IMR-90 (cell line): ENCODE measurements at regions not wholly inside any gene's neighbourhood (a gene's known extent, or its start where the extent isn't known, plus 50 kb on each side); places are given as distances from the start of the nearest gene placed in this dataset.

ENCODE experiments used
- ATAC-seq: fragments of 200-7000 bp; cut with Tn5 transposase; 2 replicates; pipeline ENCODE4 v1.9.1; 2020; ENCODE audit warnings: low read depth, mild to moderate bottlenecking, moderate library complexity
- BruUV-seq: library from RNA; stranded (reverse); fragments of 400-500 nt; replicated peaks from 2 replicates; lab custom pipeline; 2021; lab: Mats Ljungman, UMichigan
- CTCF ChIA-PET: fragments of 300-600 bp; formaldehyde crosslinking; extraction: SDS; loops from one replicate; lab custom pipeline; 2021; ENCODE audit warnings: antibody characterized with exemption; lab: Yijun Ruan, JAX
- POLR2A ChIA-PET: fragments of 300-600 bp; sonication (Branson Sonifier 250); formaldehyde crosslinking; loops from one replicate; lab custom pipeline; 2022; ENCODE audit warnings: antibody characterized with exemption; ENCODE audit not compliant: unreplicated experiment; lab: Charles Lee
- DNase-seq: peaks from one replicate; pipeline ENCODE4 v3.0.0; 2013
- H2AFZ ChIP-seq: replicated peaks from 2 replicates; pipeline ENCODE3; 2013; ENCODE audit warnings: low read length, mild to moderate bottlenecking; ENCODE audit not compliant: poor library complexity
- H2AK5ac ChIP-seq: 2 replicates; pipeline ENCODE4 v1.6.1; 2013; ENCODE audit warnings: low read depth, low read length, inconsistent platforms
- H2AK9ac ChIP-seq: replicated peaks from 2 replicates; pipeline ENCODE3; 2013; ENCODE audit warnings: mild to moderate bottlenecking, low read depth, low read length, moderate library complexity; ENCODE audit not compliant: poor library complexity
- H2BK120ac ChIP-seq: 2 replicates; pipeline ENCODE4 v1.6.1; 2013; ENCODE audit warnings: low read depth, low read length, inconsistent platforms
- H2BK15ac ChIP-seq: 3 replicates; pipeline ENCODE4 v1.6.1; 2013; ENCODE audit warnings: low read depth, low read length, inconsistent platforms
- H2BK20ac ChIP-seq: 2 replicates; pipeline ENCODE4 v1.6.1; 2013; ENCODE audit warnings: low read depth, mild to moderate bottlenecking, inconsistent platforms, low read length, moderate library complexity
- H2BK5ac ChIP-seq: 2 replicates; pipeline ENCODE4 v1.6.1; 2013; ENCODE audit warnings: mild to moderate bottlenecking, low read depth, low read length, inconsistent platforms; ENCODE audit not compliant: poor library complexity, severe bottlenecking
- H3K14ac ChIP-seq: replicated peaks from 2 replicates; pipeline ENCODE4 v1.6.1; 2013; ENCODE audit warnings: low read depth, low read length, inconsistent platforms
- H3K18ac ChIP-seq: 2 replicates; pipeline ENCODE4 v1.6.1; 2013; ENCODE audit warnings: low read depth, low read length, control low read depth
- H3K23ac ChIP-seq: 2 replicates; pipeline ENCODE4 v1.6.1; 2013; ENCODE audit warnings: low read depth, low read length, inconsistent platforms
- H3K27ac ChIP-seq: 2 replicates; pipeline ENCODE4 v1.5.1; 2013; ENCODE audit warnings: mild to moderate bottlenecking, control low read depth, low read length; ENCODE audit not compliant: insufficient read depth
- H3K27me3 ChIP-seq: 2 replicates; pipeline ENCODE4 v1.6.1; 2013; ENCODE audit warnings: low read length; ENCODE audit not compliant: control insufficient read depth, insufficient read depth
- H3K36me3 ChIP-seq: 2 replicates; pipeline ENCODE4 v1.6.1; 2013; ENCODE audit warnings: low read length, mixed read lengths; ENCODE audit not compliant: control insufficient read depth, insufficient read depth
- H3K4ac ChIP-seq: 2 replicates; pipeline ENCODE4 v1.6.1; 2013; ENCODE audit warnings: low read depth, low read length, inconsistent platforms
- H3K4me1 ChIP-seq: 2 replicates; pipeline ENCODE4 v1.6.1; 2013; ENCODE audit warnings: low read length, mixed read lengths; ENCODE audit not compliant: control insufficient read depth, insufficient read depth
- H3K4me2 ChIP-seq: 2 replicates; pipeline ENCODE4 v1.6.1; 2013; ENCODE audit warnings: low read depth, mild to moderate bottlenecking, control low read depth, low read length, moderate library complexity
- H3K4me3 ChIP-seq: 2 replicates; pipeline ENCODE4 v1.5.1; 2013; ENCODE audit warnings: low read depth, mild to moderate bottlenecking, control low read depth, low read length, moderate library complexity; ENCODE audit not compliant: insufficient read depth
- H3K56ac ChIP-seq: 2 replicates; pipeline ENCODE4 v1.6.1; 2013; ENCODE audit warnings: low read length, inconsistent platforms; ENCODE audit not compliant: insufficient read depth; ENCODE audit errors: extremely low read depth
- H3K79me1 ChIP-seq, 2 experiments: 2 replicates each; pipeline ENCODE4 v1.6.1; 2013; ENCODE audit warnings: low read length in 2 of 2, inconsistent platforms in 1 of 2, low read depth in 1 of 2
- H3K9ac ChIP-seq: 2 replicates; pipeline ENCODE4 v1.6.1; 2013; ENCODE audit warnings: low read depth, low read length, control low read depth
- H3K9me1 ChIP-seq: 2 replicates; pipeline ENCODE4 v1.6.1; 2013; ENCODE audit warnings: low read length, inconsistent platforms; ENCODE audit not compliant: insufficient read depth
- H3K9me3 ChIP-seq: 2 replicates; pipeline ENCODE4 v1.6.1; 2013; ENCODE audit warnings: low read length; ENCODE audit not compliant: control insufficient read depth, insufficient read depth
- H4K20me1 ChIP-seq: 2 replicates; pipeline ENCODE4 v1.6.1; 2013; ENCODE audit warnings: low read length, inconsistent platforms; ENCODE audit not compliant: insufficient read depth
- H4K5ac ChIP-seq: 2 replicates; pipeline ENCODE4 v1.6.1; 2013; ENCODE audit warnings: mild to moderate bottlenecking, low read depth, low read length, control low read depth
- H4K8ac ChIP-seq, 2 experiments: 2 replicates each; pipeline ENCODE4 v1.6.1; 2013; ENCODE audit warnings: low read depth in 2 of 2, low read length in 2 of 2, control low read depth in 1 of 2, inconsistent platforms in 1 of 2
- H4K91ac ChIP-seq: 2 replicates; pipeline ENCODE4 v1.6.1; 2013; ENCODE audit warnings: low read depth, low read length, inconsistent platforms; ENCODE audit not compliant: insufficient read depth
- BHLHE40 ChIP-seq: fragments of 150-350 bp; IDR thresholded peaks from 2 replicates; pipeline ENCODE4 v1.6.1; 2016; ENCODE audit warnings: mild to moderate bottlenecking, low read depth, low read length
- CEBPB ChIP-seq: IDR thresholded peaks from 2 replicates; pipeline ENCODE4 v1.6.1; 2012; ENCODE audit warnings: low read depth, low read length, improper control_type of control experiment
- CTCF ChIP-seq: conservative IDR thresholded peaks from 2 replicates; pipeline ENCODE4 v1.5.1; 2012; ENCODE audit warnings: mild to moderate bottlenecking, low read depth, low read length, improper control_type of control experiment
- ELK1 ChIP-seq: fragments of 150-350 bp; IDR thresholded peaks from 2 replicates; pipeline ENCODE4 v1.6.1; 2016; ENCODE audit warnings: low read depth, mild to moderate bottlenecking, low read length, moderate library complexity, borderline replicate concordance
- FOS ChIP-seq: fragments of 150-350 bp; IDR thresholded peaks from 2 replicates; pipeline ENCODE4 v1.6.1; 2016; ENCODE audit warnings: low read depth, low read length
- MAZ ChIP-seq: IDR thresholded peaks from 2 replicates; pipeline ENCODE4 v1.6.1; 2012; ENCODE audit warnings: low read depth, mild to moderate bottlenecking, low read length, improper control_type of control experiment, moderate library complexity, borderline replicate concordance
- NFE2L2 ChIP-seq: fragments of 150-350 bp; IDR thresholded peaks from 2 replicates; pipeline ENCODE4 v1.6.1; 2016; ENCODE audit warnings: low read depth, mild to moderate bottlenecking, low read length
- POLR2A ChIP-seq: IDR thresholded peaks from 2 replicates; pipeline ENCODE4 v1.6.1; 2012; ENCODE audit warnings: mild to moderate bottlenecking, low read depth, low read length
- RAD21 ChIP-seq: IDR thresholded peaks from 2 replicates; pipeline ENCODE4 v1.6.1; 2012; ENCODE audit warnings: low read length, improper control_type of control experiment
- RCOR1 ChIP-seq: IDR thresholded peaks from 2 replicates; pipeline ENCODE4 v1.6.1; 2012; ENCODE audit warnings: mild to moderate bottlenecking, low read length, improper control_type of control experiment; ENCODE audit not compliant: insufficient replicate concordance
- WGBS, 2 experiments: methylation state at CpG; one replicate each; pipeline versions ENCODE4 v1.1.5 to v1.1.7; 2013; ENCODE audit warnings: missing lambda C conversion rate in 2 of 2; ENCODE audit not compliant: insufficient read length in 1 of 2; ENCODE audit errors: extremely low coverage in 2 of 2; 5-methylcytosine and 5-hydroxymethylcytosine counted together
- dilution Hi-C: fragments of 300-500 bp; cut with HindIII; formaldehyde crosslinking; loops from one replicate; pipeline ENCODE4 v1.14.3; 2018; ENCODE audit warnings: low sequenced_read_pairs; ENCODE audit not compliant: unreplicated experiment
- in situ Hi-C: fragments of 300-500 bp; cut with MboI; formaldehyde crosslinking; loops from 3 replicates; pipeline ENCODE4 v1.14.3; 2019; ENCODE audit warnings: low sequenced_read_pairs, inconsistent platforms, mixed read lengths
- intact Hi-C: fragments of 100-400 bp; cut with micrococcal nuclease; formaldehyde crosslinking; loops from 2 replicates; pipeline ENCODE4 v1.10.0; 2022

GRCh38 chr5:68747521-68747920 is 346.3 kb upstream of the SLC30A5 start:
- Histone ChIP-seq H4K5ac (no peak overlapping the region), H3K56ac (no peak overlapping the region), H3K4ac (no peak overlapping the region), H3K18ac (no peak overlapping the region), H2AFZ (no peak overlapping the region), H3K4me2 (no peak overlapping the region), H2AK5ac (no peak overlapping the region), H3K27ac (no peak overlapping the region), H3K27me3 (no peaks in the 10 kb centered on the region; the same call in 1 of the 2 replicates), H3K4me1 (no peaks in the 10 kb centered on the region), H3K9ac (no peak overlapping the region), H3K9me3 (no peaks in the 10 kb centered on the region), H3K23ac (no peak overlapping the region), H3K79me1 (no peaks in the 10 kb centered on the region), H3K9me1 (no peaks in the 10 kb centered on the region), H2BK5ac (no peak overlapping the region), H2BK15ac (no peak overlapping the region), H2AK9ac (no peak overlapping the region), H3K36me3 (no peaks in the 10 kb centered on the region), H2BK120ac (no peak overlapping the region), H4K8ac (no peak overlapping the region), H3K4me3 (no peak overlapping the region), H2BK20ac (no peak overlapping the region), H4K20me1 (no peaks in the 10 kb centered on the region), H4K91ac (no peak overlapping the region), H3K14ac (no peak overlapping the region)
- DNase-seq (no peak), ATAC-seq (no peak)
- ChIA-PET POLR2A (no interaction called here), CTCF (no interaction called here)
- intact Hi-C loops, result no loop called here
- no CpG with 5 or more reads among the region's 4 CpGs for WGBS, 2 experiments
- TF ChIP-seq CTCF (no peak), NFE2L2 (no peak), MAZ (no peak), BHLHE40 (no peak), RCOR1 (no peak), CEBPB (no peak), ELK1 (no peak), FOS (no peak), RAD21 (no peak), POLR2A (no peak)
- in situ Hi-C loops, result no loop called here
- dilution Hi-C loops, result no loop called here
- no TSS peak for BruUV-seq
